ENCODE measurements at regions not wholly inside any gene's neighbourhood (a gene's known extent, or its start where the extent isn't known, plus 50 kb on each side); places are given as distances from the start of the nearest gene placed in this dataset.

DNA sequence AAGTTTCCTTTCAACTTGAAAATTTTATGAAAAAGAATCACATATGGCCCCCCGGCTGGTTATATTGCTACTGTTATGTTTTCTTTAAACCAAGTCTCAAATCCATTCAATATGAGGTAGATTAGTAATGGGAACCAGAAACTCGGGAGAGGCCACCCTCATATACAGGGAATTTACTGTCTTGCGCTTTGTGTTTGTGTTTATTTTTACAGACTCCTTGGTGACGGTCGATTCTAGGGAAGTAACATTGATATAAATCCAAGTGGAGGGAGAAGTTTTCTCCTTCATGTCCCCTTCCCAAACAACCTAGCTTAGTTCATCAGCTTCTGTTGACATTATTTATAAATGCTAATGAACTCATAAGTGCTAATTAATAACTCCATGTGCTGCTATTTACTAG is 163.5 kb upstream of the LMO4 start:
- DNase-seq, result no peak
- intact Hi-C loops (cut with DNase I), result no loop called here

DNA sequence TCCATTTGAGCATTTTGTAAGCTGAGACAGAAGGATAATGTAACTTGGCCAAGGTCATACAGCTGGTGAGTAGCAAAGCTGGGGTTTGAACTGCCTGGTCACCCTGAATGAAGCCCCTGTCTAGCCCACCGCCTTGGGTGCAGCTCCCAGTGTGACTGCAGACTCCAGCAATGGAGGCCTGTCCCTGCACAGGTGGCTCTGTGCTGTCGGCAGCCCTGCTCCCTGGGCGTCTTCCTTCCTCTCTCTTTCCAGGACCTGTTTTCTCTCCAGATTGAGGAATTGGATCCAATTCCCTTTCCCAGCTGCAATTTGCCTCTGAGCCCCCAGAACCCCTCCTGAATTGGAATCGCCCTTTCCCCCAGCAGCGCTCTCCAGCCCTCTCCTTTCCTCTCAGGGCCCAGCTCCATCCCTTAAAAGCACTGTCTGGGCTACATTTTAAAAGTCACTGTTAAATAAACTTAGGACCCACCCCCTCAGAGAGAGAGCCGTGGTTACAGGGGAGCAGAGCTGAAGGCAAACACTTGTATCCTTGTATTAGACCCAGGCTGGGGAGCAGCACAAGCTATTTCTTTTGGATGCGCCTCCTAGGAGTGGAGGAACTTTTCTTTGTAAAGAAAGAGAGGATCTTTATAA is 161.4 kb upstream of the LMO4 start:
- intact Hi-C loops (cut with DNase I), result no loop called here
- no peak for DNase-seq

DNA sequence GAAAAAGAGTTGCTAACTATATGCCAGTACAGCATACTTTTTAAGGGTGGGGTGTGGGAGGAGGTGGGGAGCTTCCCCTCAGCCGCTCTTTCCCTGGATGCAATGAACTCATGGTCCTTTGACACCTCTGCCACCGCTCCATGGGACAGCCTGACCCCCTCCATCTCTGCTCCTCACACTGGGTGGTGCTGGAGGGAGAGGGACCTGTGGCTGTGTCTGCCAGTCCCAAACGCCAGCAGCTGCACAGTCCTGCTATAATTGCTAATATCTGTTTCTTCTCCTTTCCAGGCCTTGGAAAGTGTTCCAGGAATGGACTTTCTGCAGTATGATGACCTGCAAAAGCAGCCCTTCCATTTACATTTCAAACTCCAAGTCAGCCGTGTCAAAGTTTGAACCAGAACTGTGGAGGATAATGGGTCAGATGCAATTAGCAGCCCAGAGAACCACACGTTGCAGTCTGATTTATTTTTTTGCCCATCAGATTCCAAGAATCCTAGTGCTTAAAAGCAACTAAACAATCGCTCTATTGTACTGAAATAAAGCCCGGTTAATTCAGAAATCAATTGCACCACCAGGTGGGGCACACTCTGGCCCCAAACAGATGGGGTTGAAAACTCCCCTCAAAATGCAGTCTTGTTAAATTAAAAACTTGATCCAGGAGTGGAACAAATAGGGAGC is 160.7 kb upstream of the LMO4 start:
- no peak for DNase-seq
- intact Hi-C loops (cut with DNase I), result no loop called here

- intact Hi-C loops (cut with DNase I), result no loop called here
- no peak for DNase-seq
Measured at GRCh38 chr1:87169263-87169910, 159.3 kb upstream of the LMO4 start.

DNA sequence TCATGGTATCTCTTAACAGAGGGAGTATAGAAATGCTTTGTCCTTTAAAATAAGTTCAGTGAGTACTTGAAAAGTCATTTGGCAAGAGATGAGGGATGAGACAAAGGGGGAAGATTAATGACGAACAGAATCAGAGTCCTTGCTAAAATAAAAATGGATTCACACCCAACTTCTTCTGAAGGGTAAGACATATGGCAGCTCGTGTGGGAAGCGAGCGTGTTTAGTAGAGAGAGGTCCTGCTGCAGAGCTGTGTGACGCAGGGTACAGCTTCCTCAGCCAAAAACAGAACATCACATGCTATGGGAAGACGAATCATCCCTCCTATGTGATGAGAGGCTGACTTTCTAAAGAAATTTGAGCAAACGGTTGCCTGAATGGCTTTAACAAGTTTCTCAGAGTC is 158.5 kb upstream of the LMO4 start:
- DNase-seq, result peak in 5 of 10 donors; percentile 37 to 89 (median 66)

DNA sequence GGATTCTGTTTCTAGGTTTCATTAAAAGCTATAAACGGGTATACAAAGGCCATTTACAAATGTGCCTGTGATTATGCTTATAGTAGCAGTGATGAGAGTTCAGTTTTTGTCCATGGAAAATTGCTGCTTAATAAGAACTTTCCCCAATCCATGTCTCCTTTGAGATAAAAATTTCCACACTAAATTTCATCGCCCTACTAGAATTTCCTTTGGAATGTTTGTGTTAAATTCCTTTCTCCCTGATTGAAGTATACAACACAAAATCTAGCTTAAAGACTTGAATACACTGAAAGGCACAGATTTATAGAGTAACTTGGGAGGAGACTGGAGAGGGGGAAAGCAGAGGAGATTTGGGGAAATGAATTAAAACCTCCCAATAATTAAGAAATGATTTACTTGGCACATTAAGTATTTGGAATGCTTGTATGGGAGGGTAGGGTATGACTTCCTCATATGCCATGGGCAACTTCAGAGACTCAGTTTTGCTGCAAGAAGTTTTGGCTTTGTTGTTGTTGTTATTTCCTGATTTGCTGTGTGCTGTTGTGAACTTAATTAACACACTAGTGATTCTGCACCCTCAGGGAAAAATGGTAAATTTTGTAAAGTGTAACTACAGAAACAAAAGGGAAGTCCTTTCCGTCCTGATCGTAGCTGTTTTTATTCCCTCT is 157.6 kb upstream of the LMO4 start:
- no peak for DNase-seq
- intact Hi-C loops (cut with DNase I), result no loop called here

More for the DNA sequence above, 158.5 kb upstream of the LMO4 start:
- intact Hi-C loops (cut with DNase I), result no loop called here

GRCh38 chr1:87173231-87173630 is 155.4 kb upstream of the LMO4 start:
- DNase-seq, result no peak
- intact Hi-C loops (cut with DNase I), result no loop called here

- no peak for DNase-seq
- intact Hi-C loops (cut with DNase I), result no loop called here
Measured at GRCh38 chr1:87174724-87175245, 153.9 kb upstream of the LMO4 start.

DNA sequence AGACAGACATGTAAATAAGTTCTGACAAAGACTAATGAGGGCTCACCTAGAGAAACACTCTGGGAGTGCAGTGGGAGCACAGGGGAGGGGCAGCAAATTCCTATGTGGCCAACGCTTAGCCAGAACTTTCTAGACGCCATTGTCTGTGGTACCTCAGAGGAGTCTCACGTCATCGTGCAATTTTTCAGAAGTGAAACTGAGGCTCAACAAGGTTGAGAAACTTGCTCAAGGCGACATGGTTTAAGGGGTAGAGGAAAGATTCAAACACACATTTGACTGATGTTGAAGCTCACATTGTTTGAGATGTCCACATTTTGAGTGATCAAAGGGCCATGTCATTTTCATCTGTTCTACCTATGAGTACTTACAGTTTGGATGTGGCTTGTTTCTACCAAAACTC is 152.6 kb upstream of the LMO4 start:
- DNase-seq, result no peak
- intact Hi-C loops (cut with DNase I), result no loop called here

DNA sequence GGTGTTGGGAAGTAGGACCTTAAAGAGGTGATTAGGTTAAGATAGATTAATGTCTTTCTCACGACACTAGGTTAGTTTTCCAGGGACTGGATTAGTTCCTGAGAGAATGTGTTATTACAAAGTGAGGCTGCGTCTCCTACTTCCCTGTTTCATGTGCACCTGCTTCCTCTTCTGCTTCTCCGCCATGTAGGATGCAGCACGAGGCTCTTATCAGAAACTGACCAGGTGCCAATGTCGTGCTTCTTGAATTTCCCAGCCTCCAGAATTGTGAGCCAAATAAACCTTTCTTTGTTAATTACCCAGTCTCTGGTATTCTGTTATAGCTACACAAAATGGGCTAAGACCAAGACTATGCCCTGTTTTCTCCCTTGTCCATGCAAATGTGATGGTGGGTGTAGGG is 152.2 kb upstream of the LMO4 start:
- DNase-seq, result no peak
- intact Hi-C loops (cut with DNase I), result no loop called here

GRCh38 chr1:87178441-87178840 is 150.2 kb upstream of the LMO4 start:
- peak in 5 of 10 donors; percentile 20 to 88 (median 81) for DNase-seq
- intact Hi-C loops (cut with DNase I), result no loop called here

GRCh38 chr1:87179076-87179810 is 149.4 kb upstream of the LMO4 start:
- intact Hi-C loops (cut with DNase I), result no loop called here
- no peak for DNase-seq

- intact Hi-C loops (cut with DNase I), result no loop called here
Measured at GRCh38 chr1:87179851-87180519, 148.7 kb upstream of the LMO4 start.

GRCh38 chr1:87180682-87181081 is 148.0 kb upstream of the LMO4 start:
- intact Hi-C loops (cut with DNase I), result no loop called here
- no peak for DNase-seq

More at GRCh38 chr1:87179851-87180519, 148.7 kb upstream of the LMO4 start:
- no peak for DNase-seq

GRCh38 chr1:87182611-87183010 is 146.1 kb upstream of the LMO4 start:
- intact Hi-C loops (cut with DNase I), result no loop called here
- no peak for DNase-seq

GRCh38 chr1:87185077-87185476 is 143.6 kb upstream of the LMO4 start:
- no peak for DNase-seq
- intact Hi-C loops (cut with DNase I), result no loop called here

- intact Hi-C loops (cut with DNase I), result no loop called here
- no peak for DNase-seq
Measured at GRCh38 chr1:87186346-87186745, 142.3 kb upstream of the LMO4 start.

DNA sequence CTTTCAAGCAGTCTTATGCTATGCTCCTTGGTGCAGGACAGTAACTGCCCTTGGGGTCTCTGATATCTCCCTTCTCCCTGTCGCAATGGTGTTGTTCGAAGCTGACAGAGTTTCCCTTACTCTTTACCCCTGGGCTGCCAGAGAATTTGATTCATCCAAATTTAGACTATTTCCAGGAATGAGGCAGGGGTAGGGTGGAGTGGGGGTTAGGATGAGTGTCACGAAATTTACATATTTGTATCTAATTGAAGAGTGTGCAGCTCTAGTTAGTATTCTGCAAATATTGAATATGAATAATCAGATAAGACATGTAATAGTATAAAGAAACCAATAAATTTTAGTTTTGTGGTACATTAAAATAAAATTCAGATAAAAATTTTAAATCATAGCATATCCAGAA is 140.0 kb upstream of the LMO4 start:
- intact Hi-C loops (cut with DNase I), result no loop called here
- no peak for DNase-seq

DNA sequence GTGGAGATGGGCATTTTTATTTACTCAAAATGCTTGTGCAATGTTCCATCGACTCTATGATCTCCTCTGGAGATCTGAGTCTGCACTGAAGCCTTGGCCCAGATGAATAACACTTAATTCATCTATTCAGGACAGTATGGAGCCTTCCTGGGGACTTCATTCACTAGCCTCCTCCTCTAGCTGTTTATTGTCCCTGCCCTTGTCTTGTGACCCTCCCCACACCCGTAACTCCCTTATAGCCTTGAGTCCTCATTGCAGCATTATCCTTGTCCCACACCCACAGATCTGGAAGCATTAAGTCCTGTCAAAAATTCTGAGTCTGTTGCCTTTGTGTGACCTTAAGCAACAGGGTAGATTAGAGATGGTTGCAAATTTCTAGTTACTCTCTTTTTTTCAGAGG is 138.3 kb upstream of the LMO4 start:
- no peak for DNase-seq

DNA sequence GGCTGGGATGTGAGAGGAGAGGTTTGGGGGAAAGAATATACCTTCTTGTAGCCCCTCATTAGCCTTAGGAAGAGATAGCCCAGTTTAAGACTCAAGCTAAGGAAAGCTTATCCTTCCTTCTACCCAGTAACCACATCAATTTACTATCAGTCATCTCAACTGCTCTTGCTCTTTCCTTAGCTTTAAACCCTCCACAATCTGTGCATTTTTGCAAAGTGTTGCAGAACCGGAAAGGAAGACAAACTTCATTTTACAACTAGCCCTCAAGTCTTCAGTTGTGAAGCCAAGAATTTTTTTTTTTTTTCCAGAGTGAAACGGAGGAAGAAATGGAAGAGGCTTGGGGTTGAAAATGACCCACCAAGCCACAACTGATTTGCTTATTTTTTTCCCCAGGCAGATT is 137.0 kb upstream of the LMO4 start:
- intact Hi-C loops (cut with DNase I), result no loop called here
- no peak for DNase-seq

More for the DNA sequence above, 138.3 kb upstream of the LMO4 start:
- intact Hi-C loops (cut with DNase I), result no loop called here
